ENCODE measurements at regions not wholly inside any gene's neighbourhood (a gene's known extent, or its start where the extent isn't known, plus 50 kb on each side); places are given as distances from the start of the nearest gene placed in this dataset.

DNA sequence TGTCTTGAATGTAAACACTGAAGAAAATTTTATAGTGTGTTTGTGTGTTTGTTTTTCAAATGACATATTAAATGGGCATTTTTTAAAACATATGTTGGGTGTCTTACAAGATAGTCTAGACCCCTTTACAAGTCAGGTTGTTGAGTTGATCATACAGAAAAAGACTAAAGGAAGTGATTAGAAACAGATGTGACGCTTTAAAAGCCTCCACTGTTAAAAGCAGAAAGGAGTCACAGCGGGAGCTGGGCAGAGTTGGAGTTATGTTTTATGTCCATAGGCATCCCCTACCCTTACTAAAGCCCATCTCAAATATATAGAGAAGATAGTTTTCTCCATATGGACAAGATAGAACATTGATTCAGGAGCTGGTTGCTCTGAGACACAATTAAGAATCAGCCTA is 393.9 kb downstream of the PLPP3 start:
- Histone ChIP-seq H3K36me3 (replicated peaks in 1 of 2; ENCODE audit: control insufficient read depth in 1 of 2, insufficient read depth in 2 of 2, low read length in 2 of 2) (no peaks in the 10 kb centered on the region), H3K27ac (ENCODE audit: extremely low read length, insufficient read depth, low read length) (no peak overlapping the region), H3K9me3 (ENCODE audit: low read length) (no peaks in the 10 kb centered on the region), H3K27me3 (ENCODE audit: control insufficient read depth in 1 of 2, insufficient read depth in 2 of 2, low read length in 2 of 2) (no peaks in the 10 kb centered on the region), H2AFZ (ENCODE audit: low read length) (no peak overlapping the region), H4K20me1 (ENCODE audit: insufficient read depth, low read length) (no peaks in the 10 kb centered on the region), H3K4me1 (ENCODE audit: insufficient read depth, low read length) (peaks cover 37% of the 10 kb centered on the region), H3K4me2 (ENCODE audit: low read depth, low read length) (no peak overlapping the region), H3K79me2 (ENCODE audit: insufficient read depth, low read length) (no peaks in the 10 kb centered on the region), H3K4me3 (replicated peaks in 1 of 3; ENCODE audit: insufficient read depth in 1 of 3, low read depth in 2 of 3, low read length in 3 of 3) (no peak overlapping the region), H3K9ac (ENCODE audit: insufficient read depth, low read depth, low read length) (no peak overlapping the region)
- ChIA-PET POLR2A (no interaction called here), CTCF (ENCODE audit: low intra/inter-chr PET ratio, low total read pairs) (no interaction called here)
- in situ Hi-C loops (cut with HindIII; ENCODE audit: extremely low pct_ligation_motif_present, low pct_unique_long_range_greater_than_20kb): no loop called here
- DNase-seq (ENCODE audit: low spot score) (no peak), ATAC-seq (no peak), FAIRE-seq (no peak)
- intact Hi-C loops (cut with micrococcal nuclease; ENCODE audit: unreplicated experiment): no loop called here
- no TSS peak for BruUV-seq (replicated peaks)
- TF ChIP-seq RFX3 (CRISPR knock-in tag; IDR thresholded peaks at IDR 0.05) (no peak), NFIB (CRISPR knock-in tag; IDR thresholded peaks at IDR 0.05; ENCODE audit: borderline replicate concordance) (no peak), FOXO1 (CRISPR knock-in tag; IDR thresholded peaks at IDR 0.05) (no peak), KAT8 (CRISPR knock-in tag; IDR thresholded peaks at IDR 0.05) (no peak), IRF2 (CRISPR knock-in tag; IDR thresholded peaks at IDR 0.05) (no peak), GPN1 (CRISPR knock-in tag; IDR thresholded peaks at IDR 0.05; ENCODE audit: borderline replicate concordance) (no peak), HNRNPUL1 (IDR thresholded peaks at IDR 0.05; ENCODE audit: low read depth, low read length) (no peak), LCORL (IDR thresholded peaks at IDR 0.05) (no peak), LCORL (CRISPR knock-in tag; IDR thresholded peaks at IDR 0.05) (no peak), ZFYVE20 (CRISPR knock-in tag; IDR thresholded peaks at IDR 0.05; ENCODE audit: borderline replicate concordance, low read depth) (no peak), PLRG1 (conservative IDR thresholded peaks at IDR 0.05) (no peak), ZSCAN29 (CRISPR knock-in tag; conservative IDR thresholded peaks at IDR 0.05) (no peak), ZNF12 (CRISPR knock-in tag; IDR thresholded peaks at IDR 0.05) (no peak), MED13 (CRISPR knock-in tag; IDR thresholded peaks at IDR 0.05) (no peak)
- 90% methylated on average over 2 of the region's 2 CpGs for WGBS (ENCODE audit: low lambda C conversion rate)
